ENCODE measurements at regions not wholly inside any gene's neighbourhood (a gene's known extent, or its start where the extent isn't known, plus 50 kb on each side); places are given as distances from the start of the nearest gene placed in this dataset.

DNA sequence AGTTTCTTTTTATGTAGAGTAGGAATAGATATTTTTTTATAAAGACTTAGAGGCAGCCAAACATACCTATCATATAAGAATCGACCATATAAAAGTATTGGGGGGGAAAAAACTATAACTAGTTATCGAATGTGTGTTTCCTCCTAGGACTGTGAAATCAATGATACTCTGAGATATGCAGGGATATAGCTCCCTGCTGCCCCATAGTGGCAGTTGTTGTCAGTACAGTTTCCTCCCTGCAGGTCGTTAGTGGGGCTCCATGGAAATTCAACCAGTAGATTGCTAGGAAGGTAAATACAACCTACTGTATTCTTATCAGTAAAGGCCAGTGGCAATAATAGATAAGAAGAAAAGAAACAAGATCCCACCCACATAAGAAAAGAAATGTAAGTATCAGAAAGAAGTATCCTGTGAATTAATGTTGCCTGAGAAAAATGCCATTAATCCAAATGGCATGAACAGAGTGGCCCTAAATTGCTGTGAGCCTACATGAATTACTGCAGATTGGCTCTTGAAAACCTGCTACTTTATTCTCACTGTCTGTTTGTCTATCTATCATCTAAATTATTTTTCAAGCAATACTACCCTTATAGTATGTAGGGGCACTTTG, 136.9 kb upstream of the FBN2 start:
- peaks cover 5% of the 10 kb centered on the region for H3K9me3 ChIP-seq (replicated peaks; ENCODE audit: control insufficient read depth, low read depth, low read length)
- no peaks in the 10 kb centered on the region for H3K27me3 ChIP-seq (ENCODE audit: control insufficient read depth, insufficient read depth, low read length)
- H3K4me3 ChIP-seq (ENCODE audit: low read length), result no peak overlapping the region
- H3K36me3 ChIP-seq (ENCODE audit: control insufficient read depth, insufficient read depth, low read length), result no peaks in the 10 kb centered on the region
- no peak overlapping the region for H3K27ac ChIP-seq (ENCODE audit: low read length)
- DNase-seq, result peak; percentile 20
- no peaks in the 10 kb centered on the region for H3K4me1 ChIP-seq (ENCODE audit: control insufficient read depth, insufficient read depth, low read length)
- no CpG with 5 or more reads among the region's 3 CpGs for WGBS (ENCODE audit: insufficient coverage)

DNA sequence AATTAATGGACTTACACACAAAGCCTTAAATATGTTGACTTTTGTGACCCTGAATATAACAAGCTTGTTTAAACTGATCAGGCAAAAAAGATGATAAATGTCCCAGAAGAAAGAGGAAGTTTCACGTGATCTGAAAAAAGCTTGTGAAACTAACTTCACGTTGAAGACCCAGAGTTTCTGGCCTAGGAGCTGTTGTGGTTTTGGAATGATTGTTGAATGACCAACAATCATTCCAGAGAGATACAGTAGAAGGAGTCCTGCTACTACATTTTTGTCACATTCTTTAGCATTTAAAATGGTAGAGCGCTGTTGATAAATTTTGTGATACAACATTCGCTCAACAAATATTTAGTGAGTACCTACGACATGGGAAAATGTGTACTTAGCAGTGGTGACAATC, 143.1 kb upstream of the FBN2 start:
- Histone ChIP-seq H3K9me3 (replicated peaks; ENCODE audit: control insufficient read depth, low read depth, low read length) (no peaks in the 10 kb centered on the region), H3K27ac (ENCODE audit: low read length) (no peak overlapping the region), H3K36me3 (ENCODE audit: control insufficient read depth, insufficient read depth, low read length) (no peaks in the 10 kb centered on the region), H3K4me3 (ENCODE audit: low read length) (no peak overlapping the region), H3K4me1 (ENCODE audit: control insufficient read depth, insufficient read depth, low read length) (no peaks in the 10 kb centered on the region), H3K27me3 (ENCODE audit: control insufficient read depth, insufficient read depth, low read length) (no peaks in the 10 kb centered on the region)
- WGBS (ENCODE audit: insufficient coverage), result no CpG with 5 or more reads among the region's 5 CpGs
- peak; percentile 6 for DNase-seq

DNA sequence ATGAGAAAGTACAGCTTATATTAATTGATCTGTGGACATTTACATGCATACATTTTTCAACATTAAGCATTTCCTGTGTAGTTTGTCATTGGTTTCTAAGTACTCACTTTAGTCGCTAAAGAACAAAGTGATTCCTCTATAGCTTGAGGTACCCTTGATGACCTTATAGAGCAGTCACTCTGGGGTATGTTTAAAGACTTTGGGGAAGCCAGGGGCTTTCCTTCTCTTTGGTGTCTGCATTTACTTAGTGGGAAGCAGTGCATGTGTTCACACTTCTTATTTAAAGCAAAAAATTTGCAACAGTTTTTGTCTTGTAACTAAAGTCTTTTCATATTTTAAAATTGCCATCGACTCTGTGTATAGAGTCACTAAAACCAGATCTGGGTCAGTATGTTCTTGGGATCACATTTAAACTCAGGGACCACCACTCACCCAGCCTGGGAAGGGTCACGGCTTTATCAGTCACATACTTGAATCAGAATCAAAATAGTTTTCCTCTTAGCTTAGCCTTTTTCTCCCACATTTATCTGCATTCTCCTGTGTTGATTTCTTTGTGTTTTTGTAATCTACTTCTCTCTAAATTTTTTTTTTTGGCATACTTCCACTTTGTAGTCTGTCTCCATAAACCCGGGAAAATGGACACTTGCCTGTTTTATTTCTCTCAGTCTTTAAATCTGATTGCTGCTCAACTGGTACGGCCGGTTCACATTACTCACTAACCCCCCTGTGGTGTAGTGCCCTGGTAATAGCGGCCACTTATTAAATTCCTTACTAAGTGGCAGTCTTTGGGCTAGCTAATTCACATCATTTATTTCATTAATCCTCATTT, 143.9 kb upstream of the FBN2 start:
- H3K9me3 ChIP-seq (replicated peaks; ENCODE audit: control insufficient read depth, low read depth, low read length), result no peaks in the 10 kb centered on the region
- no peaks in the 10 kb centered on the region for H3K36me3 ChIP-seq (ENCODE audit: control insufficient read depth, insufficient read depth, low read length)
- H3K27ac ChIP-seq (ENCODE audit: low read length), result no peak overlapping the region
- peak; percentile 28 for DNase-seq
- 40% methylated on average over 4 of the region's 7 CpGs for WGBS (ENCODE audit: insufficient coverage)
- no peak overlapping the region for H3K4me3 ChIP-seq (ENCODE audit: low read length)
- H3K4me1 ChIP-seq (ENCODE audit: control insufficient read depth, insufficient read depth, low read length), result no peaks in the 10 kb centered on the region
- H3K27me3 ChIP-seq (ENCODE audit: control insufficient read depth, insufficient read depth, low read length), result no peaks in the 10 kb centered on the region

DNA sequence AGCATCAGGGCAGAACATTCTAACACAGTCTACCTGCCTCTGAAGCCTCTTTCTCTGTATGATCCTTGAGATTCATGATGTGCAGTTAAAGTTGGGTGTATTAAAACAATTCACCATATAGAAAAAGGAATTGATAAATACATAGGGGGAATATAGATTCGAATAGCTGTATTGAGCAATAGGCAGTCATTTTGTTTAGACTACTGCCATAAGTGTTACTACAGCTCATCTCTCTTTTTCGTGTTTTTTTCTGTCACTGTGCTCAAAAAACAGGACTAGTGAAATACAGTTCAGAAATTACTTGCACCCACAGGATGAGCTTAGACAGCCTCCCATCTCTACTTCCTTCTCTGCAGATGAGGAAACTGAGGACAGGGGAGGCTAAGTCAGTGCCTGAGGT, 144.6 kb upstream of the FBN2 start:
- Histone ChIP-seq H3K4me3 (ENCODE audit: low read length) (no peak overlapping the region), H3K27ac (ENCODE audit: low read length) (no peak overlapping the region), H3K4me1 (ENCODE audit: control insufficient read depth, insufficient read depth, low read length) (no peaks in the 10 kb centered on the region), H3K36me3 (ENCODE audit: control insufficient read depth, insufficient read depth, low read length) (no peaks in the 10 kb centered on the region), H3K27me3 (ENCODE audit: control insufficient read depth, insufficient read depth, low read length) (no peaks in the 10 kb centered on the region), H3K9me3 (replicated peaks; ENCODE audit: control insufficient read depth, low read depth, low read length) (no peaks in the 10 kb centered on the region)
- DNase-seq, result no peak
- WGBS (ENCODE audit: insufficient coverage), result 80% methylated on average over 1 of the region's 2 CpGs

DNA sequence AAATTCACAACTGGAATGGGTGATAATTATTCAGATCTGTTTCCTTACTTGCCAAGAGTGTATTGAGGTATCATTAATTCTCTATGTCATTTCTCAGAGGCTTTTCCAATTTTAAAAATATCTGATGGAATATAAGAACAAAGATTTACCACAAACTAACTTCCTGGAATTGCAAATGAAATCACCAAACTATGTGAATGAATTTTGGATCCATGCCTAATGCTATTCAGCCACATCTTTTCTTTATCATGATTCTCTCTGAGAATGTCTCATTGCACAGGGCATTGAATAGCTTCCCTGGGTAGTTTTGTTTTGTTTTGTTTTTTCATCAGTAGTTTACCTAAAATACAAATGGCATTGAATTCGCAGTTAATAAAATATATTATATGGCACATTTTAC, 146.9 kb upstream of the FBN2 start:
- Histone ChIP-seq H3K4me3 (ENCODE audit: low read length) (no peak overlapping the region), H3K4me1 (ENCODE audit: control insufficient read depth, insufficient read depth, low read length) (no peaks in the 10 kb centered on the region), H3K27me3 (ENCODE audit: control insufficient read depth, insufficient read depth, low read length) (no peaks in the 10 kb centered on the region), H3K27ac (ENCODE audit: low read length) (no peak overlapping the region), H3K9me3 (replicated peaks; ENCODE audit: control insufficient read depth, low read depth, low read length) (no peaks in the 10 kb centered on the region), H3K36me3 (ENCODE audit: control insufficient read depth, insufficient read depth, low read length) (no peaks in the 10 kb centered on the region)
- no CpG with 5 or more reads among the region's 1 CpG for WGBS (ENCODE audit: insufficient coverage)
- peak; percentile 14 for DNase-seq

DNA sequence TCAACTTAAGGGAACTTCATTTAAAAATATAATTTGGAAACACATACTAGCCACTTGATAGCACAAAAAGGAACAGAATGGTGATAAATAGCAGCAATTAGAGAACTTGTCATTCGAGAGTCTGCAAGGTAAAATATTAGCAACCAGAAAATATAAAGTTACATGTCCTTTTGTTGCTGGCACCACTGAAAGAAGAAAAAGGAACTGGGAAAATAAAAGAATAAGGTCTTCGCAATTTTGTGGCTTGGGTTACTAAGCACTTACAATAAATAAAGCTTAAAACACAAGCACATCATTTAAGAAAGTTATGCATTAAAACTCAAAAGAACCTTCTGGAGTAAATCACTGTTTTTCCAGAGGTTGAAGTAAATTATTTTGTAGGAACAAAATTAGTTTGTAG, 149.9 kb upstream of the FBN2 start:
- no peaks in the 10 kb centered on the region for H3K27me3 ChIP-seq (ENCODE audit: control insufficient read depth, insufficient read depth, low read length)
- no peaks in the 10 kb centered on the region for H3K4me1 ChIP-seq (ENCODE audit: control insufficient read depth, insufficient read depth, low read length)
- H3K9me3 ChIP-seq (replicated peaks; ENCODE audit: control insufficient read depth, low read depth, low read length), result no peaks in the 10 kb centered on the region
- no peak for DNase-seq
- no peaks in the 10 kb centered on the region for H3K36me3 ChIP-seq (ENCODE audit: control insufficient read depth, insufficient read depth, low read length)
- no peak overlapping the region for H3K27ac ChIP-seq (ENCODE audit: low read length)
- no peak overlapping the region for H3K4me3 ChIP-seq (ENCODE audit: low read length)
- WGBS (ENCODE audit: insufficient coverage), result no CpG with 5 or more reads among the region's 2 CpGs

DNA sequence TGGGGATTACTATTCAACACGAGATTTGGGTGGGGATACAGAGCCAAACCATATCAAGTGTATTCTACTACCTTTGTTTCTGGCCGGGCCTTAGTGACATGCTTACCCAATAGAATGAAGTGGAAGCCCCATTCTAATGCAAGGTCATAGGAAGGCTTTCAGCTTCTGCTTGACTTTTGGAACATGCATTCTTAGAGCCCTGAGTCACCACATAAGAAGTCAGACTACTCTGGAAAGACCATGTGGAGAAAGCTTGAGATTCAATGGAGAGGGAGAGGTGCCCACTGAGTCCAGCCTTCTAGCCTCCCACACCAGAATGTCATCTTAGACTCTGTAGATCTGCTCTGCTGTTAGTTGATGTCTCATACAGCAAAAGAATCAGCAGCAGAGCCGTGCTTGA, 155.7 kb upstream of the FBN2 start:
- WGBS (ENCODE audit: insufficient coverage), result no CpG with 5 or more reads among the region's 3 CpGs
- Histone ChIP-seq H3K4me3 (ENCODE audit: low read length) (no peak overlapping the region), H3K27ac (ENCODE audit: low read length) (no peak overlapping the region), H3K36me3 (ENCODE audit: control insufficient read depth, insufficient read depth, low read length) (no peaks in the 10 kb centered on the region), H3K27me3 (ENCODE audit: control insufficient read depth, insufficient read depth, low read length) (no peaks in the 10 kb centered on the region), H3K4me1 (ENCODE audit: control insufficient read depth, insufficient read depth, low read length) (no peaks in the 10 kb centered on the region), H3K9me3 (replicated peaks; ENCODE audit: control insufficient read depth, low read depth, low read length) (no peaks in the 10 kb centered on the region)
- DNase-seq, result no peak

DNA sequence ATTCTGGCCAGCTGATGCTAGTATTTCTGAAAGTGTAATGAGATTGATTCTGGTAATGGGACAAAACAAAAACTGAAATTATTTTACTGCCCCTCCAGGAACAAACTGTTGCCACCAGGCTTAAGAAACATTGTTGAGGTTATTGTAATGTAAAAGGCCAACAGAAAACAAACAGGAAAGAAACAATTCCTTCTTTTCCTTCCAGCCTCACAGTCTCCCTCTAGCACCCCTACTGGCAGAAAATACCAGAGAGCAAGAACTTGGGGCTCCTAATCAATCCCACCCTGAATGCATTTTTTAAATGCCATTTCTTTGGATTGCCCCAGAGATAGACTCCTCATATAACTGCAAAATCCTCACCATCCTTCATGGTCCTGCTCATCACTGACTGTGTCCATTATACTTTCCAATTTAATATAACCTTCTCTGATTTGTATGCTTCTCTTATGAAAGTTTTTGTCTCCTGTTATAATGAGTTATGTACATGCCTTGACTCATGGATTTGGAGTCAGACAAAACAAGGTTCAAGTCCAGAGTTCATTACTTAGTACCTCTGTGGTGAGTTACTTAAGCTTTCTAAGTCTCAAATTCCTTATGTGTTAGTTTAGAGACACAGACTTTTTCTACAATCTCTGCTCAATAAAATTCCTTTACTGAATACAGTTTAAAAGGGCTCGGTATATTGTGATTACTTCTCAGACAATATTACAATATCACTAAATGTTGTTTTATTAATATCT, 157.9 kb upstream of the FBN2 start:
- Histone ChIP-seq H3K36me3 (ENCODE audit: control insufficient read depth, insufficient read depth, low read length) (no peaks in the 10 kb centered on the region), H3K9me3 (replicated peaks; ENCODE audit: control insufficient read depth, low read depth, low read length) (no peaks in the 10 kb centered on the region), H3K27ac (ENCODE audit: low read length) (no peak overlapping the region), H3K4me1 (ENCODE audit: control insufficient read depth, insufficient read depth, low read length) (no peaks in the 10 kb centered on the region), H3K4me3 (ENCODE audit: low read length) (no peak overlapping the region), H3K27me3 (ENCODE audit: control insufficient read depth, insufficient read depth, low read length) (no peaks in the 10 kb centered on the region)
- no CpG with 5 or more reads among the region's 1 CpG for WGBS (ENCODE audit: insufficient coverage)
- no peak for DNase-seq

DNA sequence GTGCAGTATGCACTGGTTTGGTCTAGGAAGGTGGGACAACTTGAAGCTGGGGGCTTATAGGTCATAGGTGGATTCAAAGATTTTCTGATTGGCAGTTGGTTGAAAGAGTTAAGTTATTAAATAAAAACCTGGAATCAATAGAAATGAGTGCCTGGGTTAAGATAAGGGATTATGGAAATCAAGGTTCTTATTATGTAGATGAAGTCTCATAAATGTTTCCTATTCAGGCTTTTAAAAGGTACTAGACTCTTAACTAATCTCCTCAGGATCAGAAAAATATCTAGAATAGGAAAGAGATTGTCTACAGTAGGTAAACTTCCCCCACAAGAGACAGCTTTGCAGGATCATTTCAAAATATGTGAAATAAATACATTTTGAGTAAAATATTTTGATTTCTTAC, 163.3 kb upstream of the FBN2 start:
- H3K4me1 ChIP-seq (ENCODE audit: control insufficient read depth, insufficient read depth, low read length), result no peaks in the 10 kb centered on the region
- no peaks in the 10 kb centered on the region for H3K36me3 ChIP-seq (ENCODE audit: control insufficient read depth, insufficient read depth, low read length)
- no peak overlapping the region for H3K27ac ChIP-seq (ENCODE audit: low read length)

DNA sequence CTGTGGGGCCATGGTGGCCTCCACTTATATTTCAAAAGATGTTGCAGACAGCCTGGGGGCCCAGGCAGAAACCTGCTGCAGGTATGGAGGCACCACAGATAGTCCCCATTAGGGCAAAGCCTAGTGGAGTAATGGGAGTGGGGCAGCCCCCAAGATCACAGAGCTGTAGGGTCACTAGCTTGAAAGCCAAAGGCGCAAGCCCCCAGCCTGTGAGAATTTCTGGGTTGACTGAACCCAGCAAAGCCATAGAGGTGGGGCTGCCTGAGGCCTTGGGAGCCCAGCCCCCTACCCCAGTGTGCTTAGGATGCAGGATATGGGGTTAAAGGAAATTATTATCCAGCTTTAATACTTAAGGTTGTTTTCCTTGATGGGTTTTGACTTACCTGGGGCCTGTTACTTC, 165.3 kb upstream of the FBN2 start:
- Histone ChIP-seq H3K4me3 (ENCODE audit: low read length) (no peak overlapping the region), H3K36me3 (ENCODE audit: control insufficient read depth, insufficient read depth, low read length) (no peaks in the 10 kb centered on the region), H3K4me1 (ENCODE audit: control insufficient read depth, insufficient read depth, low read length) (no peaks in the 10 kb centered on the region), H3K9me3 (replicated peaks; ENCODE audit: control insufficient read depth, low read depth, low read length) (no peaks in the 10 kb centered on the region), H3K27me3 (ENCODE audit: control insufficient read depth, insufficient read depth, low read length) (no peaks in the 10 kb centered on the region), H3K27ac (ENCODE audit: low read length) (no peak overlapping the region)
- 88% methylated on average over 1 of the region's 1 CpG for WGBS (ENCODE audit: insufficient coverage)
- no peak for DNase-seq

More for the DNA sequence above, 163.3 kb upstream of the FBN2 start:
- Histone ChIP-seq H3K9me3 (replicated peaks; ENCODE audit: control insufficient read depth, low read depth, low read length) (no peaks in the 10 kb centered on the region), H3K27me3 (ENCODE audit: control insufficient read depth, insufficient read depth, low read length) (no peaks in the 10 kb centered on the region), H3K4me3 (ENCODE audit: low read length) (no peak overlapping the region)
- no peak for DNase-seq

Measured in muscle of leg (tissue), 3 donors.